HL-60 (cell line): ENCODE measurements at regions not wholly inside any gene's neighbourhood (a gene's known extent, or its start where the extent isn't known, plus 50 kb on each side); places are given as distances from the start of the nearest gene placed in this dataset.

ENCODE experiments used
- DNase-seq, 2 experiments: peaks; one replicate each; pipeline ENCODE4 v3.0.0-alpha.2; 2010 to 2020; ENCODE audit warnings: low read depth in 1 of 2, low spot score in 1 of 2
- H3K27ac ChIP-seq: fragments of 250-450 bp; sonication (Bioruptor Pico); replicated peaks from 2 replicates; pipeline ENCODE4 v1.5.1; 2020; ENCODE audit warnings: mild to moderate bottlenecking, moderate library complexity
- H3K27me3 ChIP-seq: fragments of 250-450 bp; sonication (Bioruptor Pico); 2 replicates; pipeline ENCODE4 v1.5.1; 2021; ENCODE audit warnings: mild to moderate bottlenecking, moderate library complexity; ENCODE audit not compliant: insufficient read depth, poor library complexity, severe bottlenecking
- H3K4me3 ChIP-seq: replicated peaks from 2 replicates; pipeline ENCODE4 v1.5.1; 2011; ENCODE audit warnings: mild to moderate bottlenecking, control low read depth, low read length; ENCODE audit not compliant: insufficient read depth
- CTCF ChIP-seq: IDR thresholded peaks from one replicate; pipeline ENCODE4 v1.5.1; 2011; ENCODE audit warnings: low read length, control low read depth, inconsistent platforms; ENCODE audit not compliant: insufficient read depth
- GABPA ChIP-seq: IDR thresholded peaks from 2 replicates; pipeline ENCODE4 v1.6.1; 2012; ENCODE audit warnings: low read depth
- POLR2AphosphoS5 ChIP-seq: IDR thresholded peaks from 2 replicates; pipeline ENCODE4 v1.6.1; 2012; ENCODE audit warnings: low read depth
- REST ChIP-seq: IDR thresholded peaks from 2 replicates; pipeline ENCODE4 v1.6.1; 2012; ENCODE audit warnings: low read depth; ENCODE audit not compliant: insufficient replicate concordance
- SPI1 ChIP-seq: IDR thresholded peaks from 2 replicates; pipeline ENCODE4 v1.6.1; 2012; ENCODE audit warnings: low read depth, mild to moderate bottlenecking, borderline replicate concordance

GRCh38 chr5:106331415-106331814 is 1339.3 kb downstream of the EFNA5 start:
- DNase-seq, result no peak
- no peak overlapping the region for H3K4me3 ChIP-seq
- TF ChIP-seq SPI1 (no peak), POLR2AphosphoS5 (no peak), GABPA (no peak), REST (no peak), CTCF (no peak)
- no peak overlapping the region for H3K27ac ChIP-seq
- no peaks in the 10 kb centered on the region for H3K27me3 ChIP-seq

GRCh38 chr5:106324356-106324755 is 1346.4 kb downstream of the EFNA5 start:
- Histone ChIP-seq H3K4me3 (no peak overlapping the region), H3K27ac (no peak overlapping the region), H3K27me3 (no peaks in the 10 kb centered on the region)
- TF ChIP-seq POLR2AphosphoS5 (no peak), CTCF (no peak)
- DNase-seq, result no peak

GRCh38 chr5:106321242-106321641 is 1349.5 kb downstream of the EFNA5 start:
- TF ChIP-seq POLR2AphosphoS5, result no peak
- no peak for TF ChIP-seq SPI1
- no peak for TF ChIP-seq GABPA
- no peak for TF ChIP-seq REST
- no peak for TF ChIP-seq CTCF
- Histone ChIP-seq H3K4me3 (no peak overlapping the region), H3K27ac (no peak overlapping the region), H3K27me3 (no peaks in the 10 kb centered on the region)
- DNase-seq, result no peak

GRCh38 chr5:106314221-106314824 is 1356.4 kb downstream of the EFNA5 start:
- no peak for DNase-seq
- Histone ChIP-seq H3K4me3 (no peak overlapping the region), H3K27ac (no peak overlapping the region), H3K27me3 (no peaks in the 10 kb centered on the region)
- TF ChIP-seq SPI1, result no peak
- no peak for TF ChIP-seq GABPA
- TF ChIP-seq CTCF, result no peak
- TF ChIP-seq POLR2AphosphoS5, result no peak
- TF ChIP-seq REST, result no peak
